Hepatocyte (in vitro differentiated cells): ENCODE measurements at regions not wholly inside any gene's neighbourhood (a gene's known extent, or its start where the extent isn't known, plus 50 kb on each side); places are given as distances from the start of the nearest gene placed in this dataset.

Experiments
- DNase-seq: peaks from one replicate; pipeline ENCODE4 v3.0.0-alpha.2; 2016; ENCODE audit warnings: low spot score
- H2AFZ ChIP-seq: fragments of 200-600 bp; sonication (generic); 2 replicates; pipeline ENCODE4 v1.6.0; 2016; ENCODE audit warnings: antibody characterized with exemption, mild to moderate bottlenecking
- H3K27ac ChIP-seq: fragments of 200-600 bp; sonication (generic); 2 replicates; pipeline ENCODE4 v1.5.1; 2016; ENCODE audit warnings: mild to moderate bottlenecking
- H3K27me3 ChIP-seq: fragments of 200-600 bp; sonication (generic); 2 replicates; pipeline ENCODE4 v1.6.1; 2016
- H3K36me3 ChIP-seq: fragments of 200-600 bp; sonication (generic); replicated peaks from 2 replicates; pipeline ENCODE4 v1.5.1; 2016; ENCODE audit warnings: low read depth; ENCODE audit not compliant: insufficient read depth
- H3K4me1 ChIP-seq: fragments of 200-600 bp; sonication (generic); 2 replicates; pipeline ENCODE4 v1.5.1; 2016; ENCODE audit warnings: mild to moderate bottlenecking, moderate library complexity; ENCODE audit not compliant: insufficient read depth
- H3K4me2 ChIP-seq: fragments of 200-600 bp; sonication (generic); 2 replicates; pipeline ENCODE4 v1.6.0; 2016
- H3K4me3 ChIP-seq: fragments of 200-600 bp; sonication (generic); 2 replicates; pipeline ENCODE4 v1.5.1; 2016; ENCODE audit warnings: mild to moderate bottlenecking
- H3K79me2 ChIP-seq: fragments of 200-600 bp; sonication (generic); 2 replicates; pipeline ENCODE4 v1.6.0; 2017; ENCODE audit warnings: mild to moderate bottlenecking
- H3K9me2 ChIP-seq: fragments of 200-600 bp; sonication (generic); replicated peaks from 2 replicates; pipeline ENCODE4 v1.6.0; 2017; ENCODE audit warnings: mild to moderate bottlenecking; ENCODE audit not compliant: insufficient read depth
- H3K9me3 ChIP-seq: fragments of 200-600 bp; sonication (generic); 2 replicates; pipeline ENCODE4 v1.5.1; 2016; ENCODE audit warnings: low read depth, mild to moderate bottlenecking
- H4K20me1 ChIP-seq: fragments of 200-600 bp; sonication (generic); 2 replicates; pipeline ENCODE4 v1.6.0; 2016; ENCODE audit warnings: mild to moderate bottlenecking; ENCODE audit not compliant: insufficient read depth, poor library complexity, severe bottlenecking
- CTCF ChIP-seq: fragments of 200-600 bp; sonication (generic); IDR thresholded peaks from 2 replicates; pipeline ENCODE4 v1.5.1; 2016; ENCODE audit warnings: antibody characterized with exemption, mild to moderate bottlenecking; ENCODE audit not compliant: poor library complexity
- EZH2 ChIP-seq: fragments of 200-600 bp; sonication (generic); IDR thresholded peaks from 2 replicates; pipeline ENCODE4 v1.6.1; 2016; ENCODE audit warnings: antibody characterized with exemption, mild to moderate bottlenecking, borderline replicate concordance
- EZH2phosphoT487 ChIP-seq: fragments of 200-600 bp; sonication (generic); IDR thresholded peaks from one replicate; pipeline ENCODE4 v1.6.1; 2018; ENCODE audit warnings: antibody characterized with exemption, mild to moderate bottlenecking, low read depth, moderate library complexity; ENCODE audit not compliant: unreplicated experiment, severe bottlenecking
- WGBS: methylation state at CpG from one replicate; pipeline ENCODE4 v1.1.6; 2016; ENCODE audit warnings: low lambda C conversion rate; ENCODE audit errors: missing lambda C conversion rate; 5-methylcytosine and 5-hydroxymethylcytosine counted together

- Histone ChIP-seq H2AFZ (no peak overlapping the region), H3K79me2 (no peaks in the 10 kb centered on the region), H3K4me3 (no peak overlapping the region), H4K20me1 (no peaks in the 10 kb centered on the region), H3K9me3 (no peaks in the 10 kb centered on the region), H3K4me1 (no peaks in the 10 kb centered on the region), H3K27ac (no peak overlapping the region), H3K9me2 (no peaks in the 10 kb centered on the region), H3K27me3 (no peaks in the 10 kb centered on the region), H3K4me2 (no peak overlapping the region), H3K36me3 (no peaks in the 10 kb centered on the region)
- no peak for TF ChIP-seq CTCF
- TF ChIP-seq EZH2phosphoT487: no peak
- TF ChIP-seq EZH2: no peak
- 76% methylated on average over 7 of the region's 7 CpGs for WGBS
- DNase-seq: no peak
Measured at GRCh38 chr1:233734456-233734855, 120.5 kb downstream of the KCNK1 start.

- no peak for TF ChIP-seq EZH2phosphoT487
- TF ChIP-seq CTCF: no peak
- TF ChIP-seq EZH2: no peak
- Histone ChIP-seq H3K27me3 (no peaks in the 10 kb centered on the region), H3K27ac (no peak overlapping the region), H3K79me2 (no peaks in the 10 kb centered on the region), H3K4me1 (no peaks in the 10 kb centered on the region), H3K9me2 (no peaks in the 10 kb centered on the region), H3K9me3 (no peaks in the 10 kb centered on the region), H2AFZ (no peak overlapping the region), H4K20me1 (no peaks in the 10 kb centered on the region), H3K4me3 (no peak overlapping the region), H3K4me2 (no peak overlapping the region), H3K36me3 (no peaks in the 10 kb centered on the region)
- DNase-seq: no peak
- 81% methylated on average over 1 of the region's 1 CpG for WGBS
Measured at GRCh38 chr1:233735331-233735730, 121.4 kb downstream of the KCNK1 start.

GRCh38 chr1:233735847-233736246 is 121.9 kb downstream of the KCNK1 start:
- no peaks in the 10 kb centered on the region for H3K9me2 ChIP-seq
- TF ChIP-seq EZH2: no peak
- no peak for TF ChIP-seq CTCF
- TF ChIP-seq EZH2phosphoT487: no peak
- WGBS: 53% methylated on average over 3 of the region's 3 CpGs
- no peak overlapping the region for H3K4me3 ChIP-seq
- no peaks in the 10 kb centered on the region for H3K4me1 ChIP-seq
- no peak overlapping the region for H3K4me2 ChIP-seq
- H3K9me3 ChIP-seq: no peaks in the 10 kb centered on the region
- H4K20me1 ChIP-seq: no peaks in the 10 kb centered on the region
- no peak for DNase-seq
- no peak overlapping the region for H3K27ac ChIP-seq
- H3K36me3 ChIP-seq: no peaks in the 10 kb centered on the region
- H3K79me2 ChIP-seq: no peaks in the 10 kb centered on the region
- H2AFZ ChIP-seq: no peak overlapping the region
- H3K27me3 ChIP-seq: no peaks in the 10 kb centered on the region

DNA sequence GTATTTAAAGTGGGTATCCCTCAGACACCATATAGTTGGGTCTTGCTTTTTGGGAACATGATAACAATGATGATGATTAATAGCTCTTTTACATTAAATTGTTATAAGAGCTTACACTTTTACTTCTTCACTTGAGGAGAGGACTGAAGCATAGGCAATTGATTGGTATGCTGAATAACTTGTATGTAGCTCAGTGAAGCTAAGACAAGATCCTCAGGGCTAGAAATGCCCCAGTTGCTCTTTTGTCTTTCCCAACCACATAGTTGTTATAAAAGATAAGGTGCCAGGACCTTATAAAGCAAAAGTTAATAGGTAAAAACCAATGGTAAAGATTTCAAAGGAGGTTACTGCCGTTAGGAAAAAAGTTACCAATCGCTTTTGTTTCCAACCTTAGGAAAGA is 123.4 kb downstream of the KCNK1 start:
- no peaks in the 10 kb centered on the region for H4K20me1 ChIP-seq
- no peak overlapping the region for H3K27ac ChIP-seq
- no peaks in the 10 kb centered on the region for H3K4me1 ChIP-seq
- H3K79me2 ChIP-seq: no peaks in the 10 kb centered on the region
- H3K9me3 ChIP-seq: no peaks in the 10 kb centered on the region
- H3K9me2 ChIP-seq: no peaks in the 10 kb centered on the region
- H3K4me3 ChIP-seq: no peak overlapping the region
- no peak for TF ChIP-seq CTCF
- no peak for TF ChIP-seq EZH2phosphoT487
- TF ChIP-seq EZH2: no peak
- no peaks in the 10 kb centered on the region for H3K36me3 ChIP-seq
- no peak overlapping the region for H2AFZ ChIP-seq
- no peak overlapping the region for H3K4me2 ChIP-seq
- H3K27me3 ChIP-seq: no peaks in the 10 kb centered on the region
- no peak for DNase-seq
- WGBS: 92% methylated on average over 2 of the region's 2 CpGs
